ENCODE measurements at regions not wholly inside any gene's neighbourhood (a gene's known extent, or its start where the extent isn't known, plus 50 kb on each side); places are given as distances from the start of the nearest gene placed in this dataset.
A peak's percentile ranks its signal among the peaks of the same experiment; 100 is the strongest.

DNA sequence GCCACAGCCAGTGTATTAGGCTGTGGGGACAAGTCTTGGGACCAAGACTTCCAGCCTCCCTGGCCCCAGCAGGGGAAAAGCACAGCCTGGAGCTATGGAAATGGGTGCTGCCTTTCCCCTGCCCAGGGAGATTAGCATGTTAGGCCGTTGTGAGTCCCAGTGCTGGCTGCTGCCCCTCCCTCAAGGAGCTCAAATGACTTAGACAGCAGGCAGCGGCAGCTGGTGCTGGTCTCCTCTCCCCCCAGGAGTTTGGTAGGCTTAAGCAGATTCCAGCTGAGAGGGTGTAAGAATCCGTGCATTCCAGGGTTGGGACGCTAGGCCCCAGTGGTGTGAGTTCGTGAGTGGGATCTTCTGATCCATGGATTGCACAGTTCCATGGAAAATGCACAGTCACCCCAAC, 301.5 kb upstream of the PHF14 start:
- DNase-seq (ENCODE audit: low read depth, low spot score): no peak

DNA sequence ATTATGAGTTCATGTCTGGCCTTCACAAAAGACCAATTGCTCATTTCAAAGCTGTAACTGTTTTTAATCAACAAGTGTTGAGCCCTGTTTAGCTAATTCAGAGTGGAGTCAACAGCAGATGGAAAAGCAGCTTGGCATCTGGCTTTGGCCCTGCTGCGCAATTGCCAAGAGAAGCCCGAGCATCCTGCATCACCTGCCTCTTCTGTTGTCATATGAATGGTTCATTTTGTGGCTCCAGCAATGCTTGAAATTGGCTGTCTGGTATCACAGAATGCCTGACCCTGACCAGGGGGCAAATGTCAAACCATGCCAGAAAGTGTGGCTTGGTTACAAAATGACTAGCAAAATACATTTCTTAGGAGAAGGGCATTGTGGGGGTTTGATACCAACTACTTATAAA, 296.5 kb upstream of the PHF14 start:
- DNase-seq (ENCODE audit: low read depth, low spot score): no peak

DNA sequence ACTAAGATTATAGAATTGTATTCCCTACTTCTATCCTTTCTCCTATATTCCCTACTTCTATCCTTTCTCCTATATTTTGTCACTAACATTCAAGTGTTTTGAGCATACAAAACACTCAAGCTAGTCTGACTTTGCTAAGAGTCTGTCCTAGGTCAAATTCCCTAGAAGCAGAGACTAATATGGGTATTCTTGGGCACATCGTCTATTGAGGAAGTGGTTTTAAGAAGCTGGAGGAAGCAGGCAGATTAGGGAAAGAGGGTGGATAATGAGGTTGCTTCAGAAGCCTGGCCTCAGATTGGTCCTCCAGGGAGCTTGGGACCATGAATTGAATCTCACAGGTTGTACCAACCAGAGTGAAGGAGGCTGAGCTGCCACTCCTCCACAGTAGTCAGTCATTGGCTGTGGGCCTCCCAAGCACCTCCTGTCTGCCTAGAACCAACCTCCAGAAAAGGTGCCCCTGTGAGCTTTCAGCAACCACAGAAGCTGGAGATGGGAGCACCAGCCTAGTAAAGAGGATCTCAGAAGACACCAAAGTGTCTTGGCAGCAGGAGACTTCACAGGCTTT, 295.9 kb upstream of the PHF14 start:
- no peak for DNase-seq (ENCODE audit: low read depth, low spot score)

DNA sequence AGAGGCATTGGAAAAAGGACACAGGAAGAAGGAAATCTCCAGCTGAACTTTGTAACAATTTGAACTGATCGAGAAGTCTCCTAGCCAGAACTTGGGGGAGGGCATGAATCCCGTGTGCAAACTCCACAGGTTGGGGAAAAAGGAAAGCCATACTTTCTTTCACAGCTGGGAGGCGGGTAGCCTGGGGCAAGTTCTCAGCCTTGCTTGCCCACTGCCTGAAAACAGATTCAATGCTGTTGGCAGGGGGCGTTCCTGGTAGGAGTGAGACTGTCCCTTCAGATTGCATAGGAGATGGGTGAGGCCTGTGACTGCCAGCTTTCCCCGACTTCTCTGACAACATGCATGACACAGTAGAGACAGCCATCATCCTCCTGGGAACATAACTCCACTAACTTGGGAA, 289.1 kb upstream of the PHF14 start:
- DNase-seq (ENCODE audit: low read depth, low spot score): no peak

DNA sequence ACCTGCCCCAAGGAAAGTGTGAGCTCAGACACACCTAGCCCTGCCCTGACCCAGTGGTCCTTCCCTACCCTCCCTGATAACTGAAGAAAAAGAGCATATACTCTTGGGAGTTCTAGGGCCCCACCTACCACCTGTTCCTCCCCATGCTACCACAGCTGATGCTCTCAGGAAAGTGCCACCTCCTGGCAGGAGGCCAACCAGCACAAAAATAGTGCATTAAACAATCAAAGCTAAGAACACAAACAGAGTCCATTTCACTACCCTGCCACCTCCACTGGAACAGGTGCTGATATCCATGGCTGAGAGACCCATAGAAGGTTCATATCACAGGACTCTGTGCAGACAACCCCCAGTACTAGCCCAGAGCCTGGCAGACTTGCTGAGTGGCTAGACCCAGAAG, 288.6 kb upstream of the PHF14 start:
- no peak for DNase-seq (ENCODE audit: low read depth, low spot score)

DNA sequence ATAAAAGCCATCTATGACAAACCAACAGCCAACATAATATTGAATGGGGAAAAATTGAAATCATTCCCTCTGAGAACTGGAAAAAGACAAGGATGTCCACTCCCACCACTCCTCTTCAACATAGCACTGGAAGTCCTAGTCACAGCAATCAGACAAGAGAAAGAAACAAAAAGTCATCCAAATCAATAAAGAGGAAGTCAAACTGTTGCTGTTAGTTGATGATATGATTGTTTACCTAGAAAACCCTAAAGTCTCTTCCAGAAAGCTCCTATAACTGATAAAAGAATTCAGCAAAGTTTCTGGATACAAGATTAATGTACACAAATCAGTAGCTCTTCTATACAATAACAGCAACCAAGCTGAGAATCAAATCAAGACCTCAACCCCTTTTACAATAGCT, 285.1 kb upstream of the PHF14 start:
- DNase-seq (ENCODE audit: low read depth, low spot score): no peak

DNA sequence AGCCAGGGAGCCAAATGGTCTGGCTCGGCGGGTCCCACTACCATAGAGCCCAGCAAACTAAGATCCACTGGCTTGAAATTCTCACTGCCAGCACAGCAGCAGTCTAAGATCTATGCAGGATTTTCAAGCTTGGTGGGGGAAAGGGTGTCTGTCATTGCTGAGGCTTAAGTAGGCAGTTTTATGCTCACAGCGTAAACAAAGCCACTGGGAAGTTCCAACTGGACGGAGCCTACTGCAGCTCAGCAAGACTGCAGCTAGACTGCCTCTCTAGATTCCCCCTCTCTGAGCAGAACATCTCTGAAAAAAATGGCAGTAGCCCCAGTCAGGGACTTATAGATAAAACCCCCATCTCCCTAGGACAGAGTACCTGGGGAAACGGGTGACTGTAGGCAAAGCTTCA, 277.6 kb upstream of the PHF14 start:
- no peak for DNase-seq (ENCODE audit: low read depth, low spot score)

DNA sequence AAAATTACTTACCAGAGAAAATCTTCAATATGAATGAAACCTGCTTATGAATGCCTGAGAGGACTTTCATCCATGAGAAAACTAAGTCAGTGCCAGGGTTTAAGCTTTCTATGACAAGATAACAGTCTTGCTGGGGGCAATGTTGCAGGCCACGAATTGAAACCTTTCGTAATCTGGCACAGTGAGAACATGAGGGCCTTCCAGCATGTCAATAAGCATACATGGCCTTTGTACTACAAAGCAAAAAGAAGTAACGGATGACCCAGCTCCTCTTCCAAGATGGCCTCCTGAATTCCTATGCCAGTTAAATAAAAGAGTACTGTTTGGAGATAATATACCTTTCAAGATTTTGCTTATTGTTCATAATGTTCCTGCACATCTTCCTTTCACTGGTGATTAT, 270.6 kb upstream of the PHF14 start:
- no peak for DNase-seq (ENCODE audit: low read depth, low spot score)

DNA sequence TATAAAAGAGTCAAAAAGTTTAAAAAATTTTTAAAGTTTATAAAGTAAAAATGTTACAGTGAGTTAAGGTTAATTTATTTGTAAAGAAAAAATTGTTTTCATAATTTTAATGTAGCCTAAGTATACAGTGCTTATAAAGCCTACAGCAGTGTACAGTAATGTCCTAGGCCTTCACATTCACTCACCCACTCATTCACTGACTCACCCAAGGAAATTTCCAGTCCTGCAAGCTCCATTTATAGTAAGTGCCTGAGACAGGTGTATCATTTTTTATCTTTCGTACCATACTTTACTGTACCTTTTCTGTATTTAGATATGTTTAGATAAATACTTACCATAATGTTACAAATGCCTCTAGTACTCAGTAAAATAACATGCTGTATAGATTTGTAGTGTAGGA, 269.7 kb upstream of the PHF14 start:
- no peak for DNase-seq (ENCODE audit: low read depth, low spot score)

DNA sequence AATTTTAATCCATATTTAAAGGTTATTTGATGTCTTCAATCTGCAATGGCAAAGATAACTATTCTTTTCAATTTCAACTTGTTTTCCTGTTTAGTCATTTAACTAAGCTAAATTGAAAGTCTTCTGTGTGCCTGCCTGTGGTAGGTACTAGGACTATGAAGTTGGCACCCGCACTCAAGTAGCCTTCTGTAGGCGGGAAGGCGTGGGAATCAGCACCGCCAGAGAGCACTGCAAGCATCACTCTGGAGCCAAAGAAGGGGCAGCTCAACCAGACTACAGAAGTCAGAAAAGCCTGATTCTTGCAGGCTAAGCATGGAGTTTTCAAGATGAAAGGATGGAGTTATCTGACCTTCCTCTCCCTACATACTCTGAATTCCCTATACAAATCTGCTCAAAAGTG, 269.0 kb upstream of the PHF14 start:
- no peak for DNase-seq (ENCODE audit: low read depth, low spot score)

DNA sequence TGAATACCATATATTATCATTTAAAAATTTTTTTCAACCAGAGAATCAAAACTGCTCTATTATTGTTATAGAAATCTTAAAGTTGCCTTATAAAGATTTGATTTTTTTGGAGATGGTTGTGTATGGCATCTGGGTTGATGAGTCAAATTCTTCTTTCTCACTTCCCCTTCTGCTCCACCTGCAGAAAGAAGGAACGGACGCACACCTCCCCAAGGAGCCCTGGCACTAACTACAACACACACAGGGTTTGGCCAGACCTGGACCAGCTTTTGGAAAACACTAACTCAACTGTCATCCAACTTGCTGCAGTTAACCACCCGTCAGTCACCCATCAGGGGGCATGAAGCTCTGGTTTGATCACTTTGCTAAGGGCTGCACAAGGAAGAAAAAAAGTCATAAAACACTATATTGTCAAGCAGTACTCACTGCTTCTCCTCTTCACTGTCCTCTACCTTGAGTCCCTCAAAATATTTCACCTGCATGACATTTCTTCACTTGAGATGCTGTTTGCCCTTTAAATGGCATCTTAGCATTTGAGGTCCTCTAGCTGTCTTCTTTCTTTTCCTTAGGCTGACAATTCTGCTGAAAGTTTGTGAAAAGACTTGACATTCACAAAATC, 266.7 kb upstream of the PHF14 start:
- DNase-seq (ENCODE audit: low read depth, low spot score): no peak

DNA sequence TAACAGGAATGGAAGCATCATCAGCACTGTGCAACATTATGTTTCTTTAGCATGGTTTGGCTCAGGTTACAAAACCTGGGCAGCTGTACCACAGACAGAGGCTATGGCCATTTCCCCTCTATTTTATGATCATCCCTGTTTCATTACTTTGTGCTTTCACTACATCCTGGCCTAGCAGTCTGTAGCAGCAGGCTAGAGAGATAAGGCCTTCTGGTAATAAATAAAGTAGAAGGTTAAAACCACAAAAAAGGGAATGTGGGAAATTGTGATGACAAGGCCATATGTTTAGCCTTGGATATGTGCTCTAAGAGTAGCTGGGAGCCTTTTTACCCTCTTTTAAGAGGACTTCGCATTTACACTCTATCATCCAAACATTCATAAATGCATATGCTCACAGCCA, 266.2 kb upstream of the PHF14 start:
- no peak for DNase-seq (ENCODE audit: low read depth, low spot score)

DNA sequence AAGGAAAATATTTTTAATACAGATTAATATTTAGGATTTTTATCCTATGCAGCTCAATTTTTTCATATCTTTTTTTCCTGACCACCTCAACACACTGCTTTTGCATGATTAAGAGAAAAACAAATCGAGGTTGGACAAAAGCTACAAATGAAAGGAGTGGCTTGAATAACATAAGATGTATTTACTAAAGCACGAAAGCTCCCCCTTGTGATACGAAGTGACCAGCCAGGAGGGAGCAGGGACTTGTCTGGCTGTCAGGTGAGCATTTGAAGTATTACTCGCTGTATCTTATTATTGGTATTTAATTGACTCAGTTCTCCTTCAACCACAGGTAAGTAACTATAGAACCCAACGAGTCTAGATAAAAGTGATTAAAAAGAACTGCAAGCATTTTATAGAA, 265.2 kb upstream of the PHF14 start:
- DNase-seq (ENCODE audit: low read depth, low spot score): peak; percentile 19

DNA sequence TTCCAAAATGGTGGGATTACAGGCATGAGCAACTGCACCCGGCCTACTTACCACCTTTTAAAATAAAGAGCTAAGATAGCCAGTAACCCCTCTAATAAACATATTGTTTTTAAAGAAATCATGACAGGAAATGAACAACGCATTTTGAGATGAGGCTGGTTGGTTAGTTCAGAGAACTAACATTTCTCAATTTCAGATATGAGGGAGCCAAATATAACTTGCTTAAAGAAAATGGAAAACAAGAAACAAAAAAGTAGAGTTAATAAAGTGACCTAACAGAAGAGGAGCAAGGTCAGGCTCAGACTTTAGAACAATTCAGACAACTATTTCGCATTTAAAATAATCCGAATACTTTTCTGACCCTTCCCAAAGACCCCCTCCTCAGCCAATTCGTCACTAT, 254.9 kb upstream of the PHF14 start:
- no peak for DNase-seq (ENCODE audit: low read depth, low spot score)

DNA sequence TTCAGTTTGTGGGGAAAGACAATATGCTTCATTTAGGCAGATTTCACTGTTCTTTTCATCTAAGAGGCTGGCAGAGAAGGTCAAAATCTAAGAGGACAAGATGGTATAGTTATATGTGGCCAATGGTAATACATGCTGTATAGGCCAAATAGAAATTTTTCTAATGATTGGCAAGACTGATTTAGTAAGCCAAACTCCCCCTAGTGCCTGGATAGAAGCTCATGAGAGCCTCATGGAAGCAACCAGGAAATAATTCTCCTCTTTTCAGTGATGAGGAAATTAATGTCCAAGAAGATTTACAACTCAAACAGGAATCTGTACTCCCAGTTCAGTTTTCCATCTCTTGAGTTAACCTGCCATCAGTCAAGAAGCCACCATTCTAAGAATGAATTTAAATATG, 253.6 kb upstream of the PHF14 start:
- no peak for DNase-seq (ENCODE audit: low read depth, low spot score)

DNA sequence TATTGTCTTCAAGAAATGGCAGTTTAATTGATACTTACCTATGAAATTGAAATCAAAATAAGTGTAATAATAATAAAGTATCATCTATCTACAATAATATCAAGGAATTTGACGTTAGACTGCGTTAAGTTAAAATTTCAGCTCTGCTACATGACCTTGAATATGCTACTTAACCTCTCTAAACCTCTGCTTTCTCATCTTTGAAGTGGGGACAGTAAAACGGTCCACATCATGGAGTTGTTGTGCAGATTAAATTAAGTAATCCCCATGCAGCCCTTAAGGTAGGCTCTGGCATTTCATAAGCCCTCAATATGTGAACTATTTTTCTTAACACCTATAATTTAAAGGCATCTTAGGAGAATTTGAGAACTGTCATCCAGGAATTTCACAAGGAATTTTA, 252.4 kb upstream of the PHF14 start:
- DNase-seq (ENCODE audit: low read depth, low spot score): no peak

DNA sequence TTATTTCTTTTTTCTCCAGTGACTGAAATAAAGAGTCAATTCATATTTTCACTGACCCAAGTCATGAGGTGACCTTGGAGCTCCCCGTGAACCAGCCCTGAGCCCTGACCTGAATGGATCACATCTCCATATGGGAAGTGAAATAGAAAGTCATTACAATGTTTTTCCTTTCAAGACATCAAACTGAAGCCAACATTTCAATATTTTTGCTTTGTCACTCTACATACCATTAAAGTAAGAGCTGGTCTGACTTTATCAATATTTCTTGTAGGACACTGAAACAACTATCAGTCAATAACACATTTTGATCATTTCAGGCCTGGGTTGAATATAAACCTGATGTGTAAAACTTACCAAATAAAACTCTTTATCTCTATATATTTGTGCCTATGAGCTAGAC, 249.8 kb upstream of the PHF14 start:
- DNase-seq (ENCODE audit: low read depth, low spot score): no peak

DNA sequence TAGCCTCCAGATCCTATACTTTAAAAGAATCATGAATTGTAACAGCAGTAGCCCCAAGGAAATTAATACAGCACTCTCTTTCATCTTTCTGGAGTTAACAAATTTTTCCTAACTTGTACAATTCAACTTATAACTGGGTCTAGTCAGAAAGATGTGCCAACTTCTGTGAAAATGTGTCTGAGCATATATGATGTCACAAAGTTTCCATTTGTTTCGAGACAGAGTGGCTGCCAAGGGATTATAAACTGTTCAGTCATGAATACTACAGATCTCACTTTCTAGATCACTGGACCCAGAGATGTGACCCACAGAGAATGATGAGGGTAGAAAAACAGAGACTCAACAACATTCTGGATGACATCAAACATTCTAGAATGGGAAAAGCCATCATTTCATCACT, 249.2 kb upstream of the PHF14 start:
- no peak for DNase-seq (ENCODE audit: low read depth, low spot score)

DNA sequence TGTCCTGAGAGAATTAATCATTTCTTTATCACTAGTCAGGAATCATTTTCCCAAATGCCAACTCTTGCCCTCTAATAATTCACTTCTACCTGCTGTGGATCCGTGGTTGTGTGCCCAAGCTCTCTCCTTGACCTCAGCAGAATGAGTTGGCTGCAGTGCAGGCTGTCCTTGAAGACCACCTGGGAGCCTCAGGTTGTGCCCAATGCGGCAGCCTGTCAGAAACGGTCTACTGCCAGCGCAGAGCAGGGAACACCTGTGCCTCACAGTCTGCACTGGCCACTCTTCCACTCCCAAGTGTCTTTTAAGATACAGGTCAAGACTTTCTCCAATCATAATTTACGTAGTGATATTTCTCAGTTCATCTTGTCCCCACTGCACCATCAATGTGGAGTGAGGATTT, 246.0 kb upstream of the PHF14 start:
- DNase-seq (ENCODE audit: low read depth, low spot score): no peak

DNA sequence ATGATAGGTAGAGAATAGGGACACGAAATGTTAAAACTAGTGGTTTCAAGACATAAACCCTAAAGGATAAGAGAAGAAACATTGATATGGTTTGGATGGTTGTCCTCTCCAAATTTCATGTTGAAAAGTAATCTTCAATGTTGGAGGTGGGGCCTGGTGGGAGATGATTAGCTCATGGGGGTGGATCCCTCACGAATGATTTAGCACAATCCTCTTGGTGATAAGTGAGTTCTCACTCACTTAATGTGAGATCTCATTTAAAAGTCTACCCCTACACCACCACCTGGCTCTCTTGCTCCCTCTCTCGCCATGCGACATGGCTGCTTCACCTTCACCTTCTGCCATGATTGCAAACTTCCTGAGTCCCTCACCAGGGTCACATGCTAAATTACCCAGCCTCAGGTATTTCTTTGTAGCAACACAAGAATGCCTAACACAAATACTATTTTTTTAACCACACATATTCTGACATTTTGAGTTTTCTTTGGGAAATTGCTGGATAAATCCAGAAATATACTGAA, 242.4 kb upstream of the PHF14 start:
- no peak for DNase-seq (ENCODE audit: low read depth, low spot score)

DNA sequence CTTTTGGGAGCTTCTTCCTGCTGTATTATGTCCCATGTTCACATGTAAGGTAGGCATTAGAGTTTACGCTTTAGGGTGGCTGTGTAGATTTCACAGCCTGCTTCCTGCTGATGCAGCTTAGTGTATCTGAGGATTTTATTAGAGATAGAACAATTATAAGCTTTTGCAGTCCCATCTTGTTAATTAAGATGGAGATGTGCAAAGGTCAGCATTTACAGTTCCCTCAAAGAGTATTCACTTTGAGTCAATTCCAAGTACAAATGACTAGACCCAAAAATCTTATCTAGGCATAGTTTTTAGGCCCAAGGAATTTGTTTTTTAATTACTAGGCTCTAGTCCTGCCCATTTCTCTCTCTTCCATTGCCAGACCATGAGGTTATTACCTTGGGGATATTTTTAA, 239.9 kb upstream of the PHF14 start:
- no peak for DNase-seq (ENCODE audit: low read depth, low spot score)

DNA sequence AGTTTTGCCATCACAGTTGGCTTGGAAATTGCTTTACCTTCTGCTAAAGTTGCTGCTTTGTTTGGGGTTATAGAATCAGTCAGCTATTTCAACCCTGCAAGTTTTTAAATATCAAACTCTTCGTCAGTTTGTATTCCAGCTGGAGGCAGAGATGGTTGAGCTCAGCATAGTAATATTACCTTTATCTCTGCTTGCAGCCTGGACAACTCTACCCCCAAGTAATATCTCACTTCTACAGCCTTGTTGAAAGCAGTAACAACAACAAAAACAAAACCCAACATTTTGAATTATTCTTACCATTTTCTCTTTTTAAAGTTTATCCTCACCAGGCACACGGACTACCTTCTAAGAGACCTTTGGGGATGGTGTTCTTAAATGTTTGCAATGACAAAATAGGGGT, 239.1 kb upstream of the PHF14 start:
- DNase-seq (ENCODE audit: low read depth, low spot score): no peak

DNA sequence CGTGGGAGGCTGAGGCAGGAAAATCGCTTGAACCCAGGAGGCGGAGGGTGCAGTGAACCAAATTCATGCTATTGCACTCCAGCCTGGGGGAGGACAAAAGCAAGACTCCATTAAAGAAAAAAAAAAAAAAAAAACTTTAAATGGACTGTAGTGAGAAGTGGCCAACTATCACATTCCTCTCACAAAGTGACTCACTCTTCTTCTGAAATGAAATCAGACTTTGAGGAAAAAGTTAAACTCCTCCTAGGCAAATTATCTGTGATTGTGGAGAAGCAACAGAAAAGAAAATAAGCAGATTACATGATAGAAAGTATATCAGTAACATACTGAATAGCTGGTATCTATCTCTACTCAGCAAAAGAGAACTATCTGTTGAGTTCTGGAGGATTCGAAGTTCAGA, 234.3 kb upstream of the PHF14 start:
- peak; percentile 15 for DNase-seq (ENCODE audit: low read depth, low spot score)

DNA sequence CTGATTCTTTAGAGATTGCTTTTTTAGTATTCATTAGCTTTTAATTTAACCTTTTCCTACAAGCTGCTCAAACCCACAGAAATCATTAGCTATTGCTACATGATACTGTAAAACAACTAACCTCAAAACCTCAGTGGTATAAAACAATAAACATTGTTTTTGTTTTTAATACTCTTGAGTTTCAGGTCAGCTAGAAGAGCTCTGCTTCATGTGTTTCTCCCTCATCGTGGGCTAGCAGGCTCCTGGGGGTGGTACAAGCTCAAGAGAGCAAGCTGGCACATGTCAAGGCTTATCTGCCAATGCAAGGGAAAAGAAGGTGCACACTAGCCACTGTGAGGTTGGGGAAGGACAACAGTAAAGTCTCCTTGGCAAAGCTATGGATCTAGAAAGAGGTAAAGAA, 232.9 kb upstream of the PHF14 start:
- no peak for DNase-seq (ENCODE audit: low read depth, low spot score)
